Neural cell (in vitro differentiated cells): ENCODE measurements at regions not wholly inside any gene's neighbourhood (a gene's known extent, or its start where the extent isn't known, plus 50 kb on each side); places are given as distances from the start of the nearest gene placed in this dataset.

Source experiments
- RAD21 ChIP-seq: fragments of 450-650 bp; conservative IDR thresholded peaks from 2 replicates; pipeline ENCODE4 v1.6.1; 2014; ENCODE audit warnings: antibody characterized with exemption, mild to moderate bottlenecking, moderate library complexity
- TF ChIP-seq, protein P1 (sequence below): fragments of 450-650 bp; IDR thresholded peaks from 2 replicates; pipeline ENCODE4 v1.5.1; 2014; ENCODE audit warnings: antibody characterized with exemption, mild to moderate bottlenecking, moderate library complexity; ENCODE audit not compliant: poor library complexity, severe bottlenecking

DNA sequence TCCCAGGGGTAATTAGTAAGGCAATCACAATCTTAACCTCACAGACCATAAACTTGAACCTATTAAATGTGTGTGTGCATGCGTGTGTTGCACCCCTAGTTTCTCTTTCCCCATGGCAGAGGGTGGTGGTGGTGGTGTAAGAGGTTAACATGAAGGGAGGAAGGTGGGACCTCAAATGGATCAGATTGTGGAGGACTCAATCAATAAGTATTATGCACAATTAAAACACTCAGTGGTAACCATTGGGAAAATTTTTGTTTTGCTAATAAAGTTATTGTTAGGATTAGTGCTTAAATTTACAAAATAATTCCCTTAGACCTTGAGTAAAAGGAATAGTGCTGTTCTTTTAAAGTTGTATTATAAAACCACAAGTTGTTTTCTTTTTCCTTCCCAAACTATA, 283.0 kb downstream of the OLFM3 start:
- TF ChIP-seq, protein P1, sequence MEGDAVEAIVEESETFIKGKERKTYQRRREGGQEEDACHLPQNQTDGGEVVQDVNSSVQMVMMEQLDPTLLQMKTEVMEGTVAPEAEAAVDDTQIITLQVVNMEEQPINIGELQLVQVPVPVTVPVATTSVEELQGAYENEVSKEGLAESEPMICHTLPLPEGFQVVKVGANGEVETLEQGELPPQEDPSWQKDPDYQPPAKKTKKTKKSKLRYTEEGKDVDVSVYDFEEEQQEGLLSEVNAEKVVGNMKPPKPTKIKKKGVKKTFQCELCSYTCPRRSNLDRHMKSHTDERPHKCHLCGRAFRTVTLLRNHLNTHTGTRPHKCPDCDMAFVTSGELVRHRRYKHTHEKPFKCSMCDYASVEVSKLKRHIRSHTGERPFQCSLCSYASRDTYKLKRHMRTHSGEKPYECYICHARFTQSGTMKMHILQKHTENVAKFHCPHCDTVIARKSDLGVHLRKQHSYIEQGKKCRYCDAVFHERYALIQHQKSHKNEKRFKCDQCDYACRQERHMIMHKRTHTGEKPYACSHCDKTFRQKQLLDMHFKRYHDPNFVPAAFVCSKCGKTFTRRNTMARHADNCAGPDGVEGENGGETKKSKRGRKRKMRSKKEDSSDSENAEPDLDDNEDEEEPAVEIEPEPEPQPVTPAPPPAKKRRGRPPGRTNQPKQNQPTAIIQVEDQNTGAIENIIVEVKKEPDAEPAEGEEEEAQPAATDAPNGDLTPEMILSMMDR: no peak
- TF ChIP-seq RAD21: no peak
